Activated naive CD4-positive, alpha-beta T cell treated with anti-CD3 and anti-CD28 coated beads, Interleukin-2, amount 10 ng/mL, durations not matched to agents 7 days and 5 days (primary cell): ENCODE measurements at regions not wholly inside any gene's neighbourhood (a gene's known extent, or its start where the extent isn't known, plus 50 kb on each side); places are given as distances from the start of the nearest gene placed in this dataset.

Experiments used
- CTCF ChIA-PET: fragments of 350-600 bp; sonication (Branson Sonifier 250); formaldehyde crosslinking; loops from one replicate; lab custom pipeline; 2021; ENCODE audit warnings: antibody characterized with exemption; lab: Charles Lee
- DNase-seq: peaks from one replicate; pipeline ENCODE4 v3.0.0-alpha.2; 2020
- H3K27ac Mint-ChIP-seq: one replicate; pipeline ENCODE4 v1.8.0; 2021; ENCODE audit warnings: mild to moderate bottlenecking, moderate library complexity, mixed read lengths
- H3K27me3 Mint-ChIP-seq: one replicate; pipeline ENCODE4 v1.8.0; 2021; ENCODE audit warnings: mild to moderate bottlenecking, mixed read lengths
- H3K36me3 Mint-ChIP-seq: one replicate; pipeline ENCODE4 v1.8.0; 2021; ENCODE audit warnings: mixed read lengths
- H3K4me1 Mint-ChIP-seq: one replicate; pipeline ENCODE4 v1.8.0; 2021; ENCODE audit warnings: mixed read lengths
- H3K4me3 Mint-ChIP-seq: one replicate; pipeline ENCODE4 v1.8.0; 2021; ENCODE audit warnings: mild to moderate bottlenecking, moderate library complexity, mixed read lengths
- H3K9me3 Mint-ChIP-seq: one replicate; pipeline ENCODE4 v1.8.0; 2021; ENCODE audit warnings: mixed read lengths

GRCh38 chr3:165440380-165440779 is 244.2 kb upstream of the SLITRK3 start:
- H3K36me3 Mint-ChIP-seq: no peaks in the 10 kb centered on the region
- CTCF ChIA-PET: no interaction called here
- no peak for DNase-seq
- peaks cover 7% of the 10 kb centered on the region for H3K9me3 Mint-ChIP-seq
- H3K4me1 Mint-ChIP-seq: no peaks in the 10 kb centered on the region
- H3K4me3 Mint-ChIP-seq: no peak overlapping the region
- no peak overlapping the region for H3K27ac Mint-ChIP-seq
- no peaks in the 10 kb centered on the region for H3K27me3 Mint-ChIP-seq

- H3K36me3 Mint-ChIP-seq: no peaks in the 10 kb centered on the region
- CTCF ChIA-PET: no interaction called here
- H3K27me3 Mint-ChIP-seq: no peaks in the 10 kb centered on the region
- H3K4me1 Mint-ChIP-seq: no peaks in the 10 kb centered on the region
- peaks cover 7% of the 10 kb centered on the region for H3K9me3 Mint-ChIP-seq
- H3K27ac Mint-ChIP-seq: no peak overlapping the region
- no peak overlapping the region for H3K4me3 Mint-ChIP-seq
- DNase-seq: no peak
These were observed 243.6 kb upstream of the SLITRK3 start for GRCh38 chr3:165439765-165440164.

GRCh38 chr3:165434516-165434915 is 238.3 kb upstream of the SLITRK3 start:
- H3K4me3 Mint-ChIP-seq: no peak overlapping the region

GRCh38 chr3:165406425-165406824 is 210.2 kb upstream of the SLITRK3 start:
- Mint-ChIP-seq H3K9me3 (peaks cover 5% of the 10 kb centered on the region), H3K4me3 (no peak overlapping the region), H3K4me1 (no peaks in the 10 kb centered on the region), H3K36me3 (no peaks in the 10 kb centered on the region), H3K27ac (no peak overlapping the region), H3K27me3 (no peaks in the 10 kb centered on the region)
- CTCF ChIA-PET: no interaction called here
- no peak for DNase-seq

More at GRCh38 chr3:165434516-165434915, 238.3 kb upstream of the SLITRK3 start:
- DNase-seq: no peak
- Mint-ChIP-seq H3K27ac (no peak overlapping the region), H3K4me1 (no peaks in the 10 kb centered on the region), H3K36me3 (no peaks in the 10 kb centered on the region), H3K27me3 (no peaks in the 10 kb centered on the region), H3K9me3 (peaks cover 15% of the 10 kb centered on the region)
- CTCF ChIA-PET: no interaction called here

- H3K9me3 Mint-ChIP-seq: peaks cover 5% of the 10 kb centered on the region
- no peaks in the 10 kb centered on the region for H3K27me3 Mint-ChIP-seq
- CTCF ChIA-PET: no interaction called here
- H3K36me3 Mint-ChIP-seq: no peaks in the 10 kb centered on the region
- no peak overlapping the region for H3K27ac Mint-ChIP-seq
- H3K4me3 Mint-ChIP-seq: no peak overlapping the region
- H3K4me1 Mint-ChIP-seq: no peaks in the 10 kb centered on the region
- DNase-seq: no peak
These were observed 208.3 kb upstream of the SLITRK3 start for GRCh38 chr3:165404357-165405027.

- Mint-ChIP-seq H3K4me3 (no peak overlapping the region), H3K27me3 (no peaks in the 10 kb centered on the region), H3K9me3 (peaks cover 5% of the 10 kb centered on the region), H3K36me3 (no peaks in the 10 kb centered on the region), H3K27ac (no peak overlapping the region), H3K4me1 (no peaks in the 10 kb centered on the region)
- no peak for DNase-seq
- CTCF ChIA-PET: no interaction called here
These were observed 207.5 kb upstream of the SLITRK3 start for GRCh38 chr3:165403666-165404065.

GRCh38 chr3:165395188-165395587 is 199.0 kb upstream of the SLITRK3 start:
- DNase-seq: no peak
- Mint-ChIP-seq H3K27me3 (no peaks in the 10 kb centered on the region), H3K4me1 (no peaks in the 10 kb centered on the region), H3K9me3 (peaks cover 6% of the 10 kb centered on the region), H3K4me3 (no peak overlapping the region), H3K36me3 (no peaks in the 10 kb centered on the region), H3K27ac (no peak overlapping the region)
- CTCF ChIA-PET: no interaction called here

- Mint-ChIP-seq H3K27me3 (no peaks in the 10 kb centered on the region), H3K4me1 (no peaks in the 10 kb centered on the region), H3K27ac (no peak overlapping the region), H3K9me3 (peaks cover 9% of the 10 kb centered on the region), H3K4me3 (no peak overlapping the region), H3K36me3 (no peaks in the 10 kb centered on the region)
- CTCF ChIA-PET: no interaction called here
- no peak for DNase-seq
These were observed 197.3 kb upstream of the SLITRK3 start for GRCh38 chr3:165393461-165393860.

GRCh38 chr3:165390166-165390565 is 194.0 kb upstream of the SLITRK3 start:
- CTCF ChIA-PET: no interaction called here
- H3K27me3 Mint-ChIP-seq: no peaks in the 10 kb centered on the region
- no peak overlapping the region for H3K4me3 Mint-ChIP-seq
- no peak for DNase-seq
- no peaks in the 10 kb centered on the region for H3K4me1 Mint-ChIP-seq
- no peak overlapping the region for H3K27ac Mint-ChIP-seq
- H3K36me3 Mint-ChIP-seq: no peaks in the 10 kb centered on the region
- H3K9me3 Mint-ChIP-seq: peaks cover 6% of the 10 kb centered on the region

- H3K9me3 Mint-ChIP-seq: peaks cover 6% of the 10 kb centered on the region
- no peak overlapping the region for H3K27ac Mint-ChIP-seq
- H3K4me1 Mint-ChIP-seq: no peaks in the 10 kb centered on the region
- H3K36me3 Mint-ChIP-seq: no peaks in the 10 kb centered on the region
- no peaks in the 10 kb centered on the region for H3K27me3 Mint-ChIP-seq
- no peak overlapping the region for H3K4me3 Mint-ChIP-seq
- DNase-seq: no peak
- CTCF ChIA-PET: no interaction called here
These were observed 193.5 kb upstream of the SLITRK3 start for GRCh38 chr3:165389653-165390052.

GRCh38 chr3:165389064-165389463 is 192.9 kb upstream of the SLITRK3 start:
- no peaks in the 10 kb centered on the region for H3K36me3 Mint-ChIP-seq
- no peaks in the 10 kb centered on the region for H3K27me3 Mint-ChIP-seq
- no peak overlapping the region for H3K4me3 Mint-ChIP-seq
- no peak overlapping the region for H3K27ac Mint-ChIP-seq
- H3K9me3 Mint-ChIP-seq: peaks cover 6% of the 10 kb centered on the region
- DNase-seq: no peak
- CTCF ChIA-PET: no interaction called here
- H3K4me1 Mint-ChIP-seq: no peaks in the 10 kb centered on the region

- no peak overlapping the region for H3K4me3 Mint-ChIP-seq
- no peaks in the 10 kb centered on the region for H3K4me1 Mint-ChIP-seq
- H3K27ac Mint-ChIP-seq: no peak overlapping the region
- H3K36me3 Mint-ChIP-seq: no peaks in the 10 kb centered on the region
- H3K27me3 Mint-ChIP-seq: no peaks in the 10 kb centered on the region
- H3K9me3 Mint-ChIP-seq: peaks cover 9% of the 10 kb centered on the region
- CTCF ChIA-PET: no interaction called here
- no peak for DNase-seq
These were observed 187.2 kb upstream of the SLITRK3 start for GRCh38 chr3:165383381-165383780.

GRCh38 chr3:165382672-165383071 is 186.5 kb upstream of the SLITRK3 start:
- H3K36me3 Mint-ChIP-seq: no peaks in the 10 kb centered on the region
- no peak overlapping the region for H3K4me3 Mint-ChIP-seq
- peaks cover 6% of the 10 kb centered on the region for H3K9me3 Mint-ChIP-seq
- DNase-seq: no peak
- H3K27me3 Mint-ChIP-seq: no peaks in the 10 kb centered on the region
- CTCF ChIA-PET: no interaction called here
- H3K27ac Mint-ChIP-seq: no peak overlapping the region
- H3K4me1 Mint-ChIP-seq: no peaks in the 10 kb centered on the region

- Mint-ChIP-seq H3K9me3 (peaks cover 6% of the 10 kb centered on the region), H3K27ac (no peak overlapping the region), H3K27me3 (no peaks in the 10 kb centered on the region), H3K4me3 (no peak overlapping the region), H3K36me3 (no peaks in the 10 kb centered on the region), H3K4me1 (no peaks in the 10 kb centered on the region)
- no peak for DNase-seq
- CTCF ChIA-PET: no interaction called here
These were observed 182.6 kb upstream of the SLITRK3 start for GRCh38 chr3:165378761-165379160.

GRCh38 chr3:165359005-165359404 is 162.8 kb upstream of the SLITRK3 start:
- DNase-seq: no peak
- no peaks in the 10 kb centered on the region for H3K4me1 Mint-ChIP-seq
- H3K27me3 Mint-ChIP-seq: no peaks in the 10 kb centered on the region
- no peak overlapping the region for H3K27ac Mint-ChIP-seq
- CTCF ChIA-PET: no interaction called here
- no peak overlapping the region for H3K4me3 Mint-ChIP-seq
- peaks cover 8% of the 10 kb centered on the region for H3K9me3 Mint-ChIP-seq
- no peaks in the 10 kb centered on the region for H3K36me3 Mint-ChIP-seq
